ENCODE measurements at regions not wholly inside any gene's neighbourhood (a gene's known extent, or its start where the extent isn't known, plus 50 kb on each side); places are given as distances from the start of the nearest gene placed in this dataset.

DNA sequence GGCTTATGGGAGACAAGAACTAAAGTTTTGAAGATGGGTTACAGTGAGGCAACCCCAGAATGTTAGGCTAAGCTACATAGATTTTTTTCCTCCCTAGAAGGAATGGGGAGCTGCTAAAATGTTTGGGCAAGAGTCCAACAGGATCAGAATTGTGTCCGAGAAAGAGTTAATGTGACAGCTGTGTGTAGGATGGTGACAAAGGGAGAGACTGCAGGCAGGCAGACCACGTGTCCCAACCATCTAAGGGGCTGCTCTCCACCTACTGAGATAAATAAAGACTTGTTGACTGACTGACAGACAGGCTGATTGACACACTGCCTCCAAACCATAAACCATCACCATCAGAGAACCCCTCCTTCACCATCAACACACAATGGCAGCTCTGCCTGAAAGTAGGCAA is 133.7 kb upstream of the CTTNBP2NL start:
- DNase-seq (ENCODE audit: low read depth in 2 of 3, low spot score in 2 of 3) = no peak

DNA sequence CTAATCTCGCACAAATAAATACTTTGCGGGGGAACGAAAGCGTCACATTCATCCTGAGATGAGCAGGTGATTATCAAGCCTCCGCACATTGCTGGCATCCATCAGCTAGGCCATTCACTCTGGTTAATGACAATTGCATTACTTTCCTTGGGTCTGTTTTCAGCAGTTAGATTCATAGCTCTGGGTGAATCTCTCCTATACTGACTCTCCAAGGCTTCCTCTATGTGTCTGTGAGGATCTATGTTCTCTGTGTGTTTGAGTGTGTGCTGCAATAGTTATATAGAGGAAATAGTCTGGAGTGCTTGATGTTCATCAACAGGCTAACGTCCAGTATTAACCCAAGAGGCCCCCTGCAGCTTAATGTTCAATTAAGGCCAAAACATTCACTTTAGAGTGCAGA is 133.0 kb upstream of the CTTNBP2NL start:
- no peak for DNase-seq (ENCODE audit: low read depth in 2 of 3, low spot score in 2 of 3)

- DNase-seq (ENCODE audit: low read depth in 2 of 3, low spot score in 2 of 3) = peak in 2 of 3 donors; percentile 9 to 40
Measured at GRCh38 chr1:112263453-112263852, 132.6 kb upstream of the CTTNBP2NL start.

DNA sequence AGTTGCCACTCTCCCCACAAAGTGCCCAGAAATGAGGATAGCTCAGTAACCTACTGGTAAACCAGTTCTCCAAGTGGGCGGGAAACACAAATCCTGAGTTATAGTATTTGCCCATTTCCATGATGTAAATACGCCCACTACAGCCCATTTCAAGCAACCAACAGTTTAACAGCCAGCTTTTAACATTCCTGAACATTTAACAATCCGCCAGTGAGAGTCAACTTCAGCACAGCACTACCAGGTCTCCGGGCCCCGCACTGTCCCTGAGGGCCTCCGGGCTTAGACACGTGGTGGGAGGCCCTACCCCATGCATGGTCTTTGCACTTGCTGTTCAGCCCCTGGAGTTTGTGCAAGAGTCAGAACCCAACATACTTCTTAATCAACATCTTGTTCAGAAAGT is 132.0 kb upstream of the CTTNBP2NL start:
- no peak for DNase-seq (ENCODE audit: low read depth in 2 of 3, low spot score in 2 of 3)

GRCh38 chr1:112264553-112264952 is 131.5 kb upstream of the CTTNBP2NL start:
- DNase-seq (ENCODE audit: low read depth in 2 of 3, low spot score in 2 of 3) = no peak

- no peak for DNase-seq (ENCODE audit: low read depth in 2 of 3, low spot score in 2 of 3)
Measured at GRCh38 chr1:112265931-112266330, 130.1 kb upstream of the CTTNBP2NL start.

- no peak for DNase-seq (ENCODE audit: low read depth in 2 of 3, low spot score in 2 of 3)
Measured at GRCh38 chr1:112267206-112267605, 128.8 kb upstream of the CTTNBP2NL start.

DNA sequence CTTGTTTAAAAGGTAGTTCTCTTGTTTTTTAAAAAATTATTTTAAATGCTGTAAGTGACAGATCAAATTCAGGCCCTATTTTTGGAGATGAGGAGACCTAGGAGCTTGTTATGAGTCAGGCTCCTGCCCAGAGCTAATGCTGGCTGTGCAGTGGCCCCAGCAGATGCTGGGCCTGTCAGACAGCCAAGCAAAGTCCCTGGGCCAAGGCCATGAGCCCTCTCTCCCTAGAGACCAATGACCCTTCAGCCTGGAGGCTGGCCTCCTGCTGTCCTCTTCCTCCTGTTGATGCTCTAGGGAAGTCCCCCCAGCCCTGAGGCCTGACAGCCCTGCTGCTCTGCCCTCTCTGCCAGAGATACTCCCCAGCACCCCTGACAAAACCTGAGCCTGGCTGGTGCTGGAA is 128.1 kb upstream of the CTTNBP2NL start:
- DNase-seq (ENCODE audit: low read depth in 2 of 3, low spot score in 2 of 3) = no peak

DNA sequence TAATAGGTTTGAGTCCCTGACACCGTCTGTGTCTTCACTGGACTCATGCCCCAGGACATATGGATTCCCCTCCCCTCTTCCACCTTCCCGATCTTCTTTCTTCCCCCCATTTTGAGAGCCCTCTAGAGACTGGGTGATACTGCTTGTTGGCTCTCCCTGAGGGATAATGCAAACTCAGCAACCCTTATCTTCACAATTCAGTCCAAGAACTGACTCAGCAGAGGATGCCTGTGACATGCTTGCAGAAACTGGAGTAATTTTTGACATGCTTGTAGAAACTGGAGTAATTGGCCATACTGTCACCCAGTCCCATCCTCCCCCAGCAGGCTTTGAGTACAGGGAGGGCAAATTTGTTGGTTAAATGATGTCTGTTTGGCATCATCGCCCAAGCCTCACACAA is 127.6 kb upstream of the CTTNBP2NL start:
- no peak for DNase-seq (ENCODE audit: low read depth in 2 of 3, low spot score in 2 of 3)

- no peak for DNase-seq (ENCODE audit: low read depth in 2 of 3, low spot score in 2 of 3)
Measured at GRCh38 chr1:112271270-112271669, 124.7 kb upstream of the CTTNBP2NL start.

- no peak for DNase-seq (ENCODE audit: low read depth in 2 of 3, low spot score in 2 of 3)
Measured at GRCh38 chr1:112272101-112272772, 123.8 kb upstream of the CTTNBP2NL start.

GRCh38 chr1:112284796-112285195 is 111.2 kb upstream of the CTTNBP2NL start:
- DNase-seq (ENCODE audit: low read depth in 2 of 3, low spot score in 2 of 3) = no peak

DNA sequence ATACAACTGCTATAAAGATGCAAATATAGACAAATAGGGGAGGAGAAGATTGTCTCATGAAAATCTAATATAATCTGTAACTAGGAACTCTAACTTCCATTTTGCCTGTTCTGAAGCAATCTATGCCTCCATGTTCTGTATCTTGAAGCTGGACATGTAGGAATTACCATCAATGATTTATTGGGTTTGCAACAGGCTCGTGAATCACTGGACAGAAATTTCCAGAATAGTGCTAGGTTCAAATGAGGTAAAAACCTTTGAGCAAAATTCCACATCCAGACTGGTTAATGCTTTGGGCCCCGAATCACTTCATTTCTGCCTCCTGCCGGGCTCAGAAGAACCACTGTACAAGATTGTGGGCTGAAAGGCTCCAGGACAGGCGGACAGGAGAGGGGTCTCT is 110.7 kb upstream of the CTTNBP2NL start:
- no peak for DNase-seq (ENCODE audit: low read depth in 2 of 3, low spot score in 2 of 3)

- no peak for DNase-seq (ENCODE audit: low read depth in 2 of 3, low spot score in 2 of 3)
Measured at GRCh38 chr1:112285746-112286145, 110.3 kb upstream of the CTTNBP2NL start.

DNA sequence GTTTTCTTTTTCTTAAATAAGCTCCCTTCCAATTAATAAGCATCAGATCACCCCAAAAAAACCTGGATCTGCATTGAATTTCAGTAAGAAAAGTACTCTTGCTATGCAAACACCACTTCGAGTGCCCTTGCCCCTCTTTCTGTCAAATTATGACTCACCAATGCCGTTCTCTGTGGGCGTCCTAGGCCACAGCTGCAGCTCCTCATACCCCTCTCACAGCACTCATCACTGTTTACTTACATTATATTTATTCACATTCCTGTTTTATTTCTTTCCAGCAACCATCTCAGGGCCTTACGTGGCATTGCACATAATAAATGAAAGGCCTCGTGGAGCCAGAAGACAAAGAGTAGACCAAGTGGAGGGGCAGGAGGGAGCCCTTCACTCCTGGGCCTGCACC is 99.1 kb upstream of the CTTNBP2NL start:
- DNase-seq (ENCODE audit: low read depth in 2 of 3, low spot score in 2 of 3) = no peak

DNA sequence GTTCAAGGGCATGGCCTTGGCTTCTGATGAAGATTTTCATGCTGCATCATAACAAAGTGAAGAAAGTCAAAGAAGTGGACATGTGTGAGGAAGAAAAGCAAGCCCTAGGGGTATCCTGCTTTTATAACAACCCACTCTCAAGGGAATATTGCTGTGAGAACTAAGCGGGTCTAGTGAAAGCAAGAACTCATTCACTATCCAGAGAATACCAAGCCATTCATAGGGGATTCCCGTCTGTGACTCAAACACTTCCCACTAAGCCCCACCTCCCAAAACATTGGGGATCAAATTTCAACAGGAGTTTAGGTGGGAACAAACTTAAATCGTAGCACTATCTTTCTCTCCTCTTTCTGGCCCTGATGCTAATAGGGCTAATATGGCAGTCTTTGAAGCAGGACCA is 98.5 kb upstream of the CTTNBP2NL start:
- DNase-seq (ENCODE audit: low read depth in 2 of 3, low spot score in 2 of 3) = no peak

DNA sequence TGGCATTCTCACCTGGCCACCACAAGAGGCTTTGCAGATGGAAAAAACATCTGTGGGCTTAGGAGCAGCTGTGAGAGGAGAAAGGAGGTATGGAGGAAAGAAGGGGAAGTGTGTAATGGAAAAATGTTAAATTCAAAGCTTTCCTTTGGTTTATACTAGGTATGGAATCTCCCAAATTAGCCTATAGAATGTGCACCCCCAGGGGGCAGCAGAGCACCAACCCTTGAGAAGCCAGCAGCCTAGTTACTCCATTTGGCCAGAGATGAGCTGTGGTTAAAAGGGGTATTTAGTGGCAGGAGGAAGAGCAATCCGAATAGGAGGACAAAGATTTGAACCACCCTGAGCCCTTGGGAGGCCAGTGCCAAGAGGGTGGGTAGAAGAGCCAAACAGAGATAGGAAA is 97.5 kb upstream of the CTTNBP2NL start:
- DNase-seq (ENCODE audit: low read depth in 2 of 3, low spot score in 2 of 3) = peak in 2 of 3 donors; percentile 29 to 45

DNA sequence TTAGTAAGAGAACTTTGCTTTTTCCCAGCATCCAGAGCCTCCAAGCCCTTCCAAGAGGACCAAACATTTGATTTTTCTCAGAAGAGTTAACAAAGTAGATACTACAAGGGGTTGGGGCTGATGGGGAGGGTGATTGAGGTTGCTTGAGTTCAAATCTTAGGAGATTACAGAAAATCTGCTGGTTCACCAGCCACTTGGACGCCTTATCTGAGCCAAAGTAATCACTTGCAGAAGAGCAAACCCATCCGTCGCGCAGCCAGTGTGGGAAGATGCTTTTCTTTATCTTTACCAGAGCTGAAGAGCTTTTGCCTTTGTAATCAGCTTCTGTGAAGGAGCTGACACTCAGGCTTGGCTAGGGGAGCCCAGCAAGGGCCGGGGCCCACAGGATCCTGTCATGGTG is 91.9 kb upstream of the CTTNBP2NL start:
- no peak for DNase-seq (ENCODE audit: low read depth in 2 of 3, low spot score in 2 of 3)

- DNase-seq (ENCODE audit: low read depth in 2 of 3, low spot score in 2 of 3) = no peak
Measured at GRCh38 chr1:112304612-112305011, 91.4 kb upstream of the CTTNBP2NL start.

- no peak for DNase-seq (ENCODE audit: low read depth in 2 of 3, low spot score in 2 of 3)
Measured at GRCh38 chr1:112307930-112308591, 88.0 kb upstream of the CTTNBP2NL start.

GRCh38 chr1:112308716-112309115 is 87.3 kb upstream of the CTTNBP2NL start:
- DNase-seq (ENCODE audit: low read depth in 2 of 3, low spot score in 2 of 3) = no peak

GRCh38 chr1:112309499-112309898 is 86.5 kb upstream of the CTTNBP2NL start:
- no peak for DNase-seq (ENCODE audit: low read depth in 2 of 3, low spot score in 2 of 3)

- no peak for DNase-seq (ENCODE audit: low read depth in 2 of 3, low spot score in 2 of 3)
Measured at GRCh38 chr1:112312315-112312714, 83.7 kb upstream of the CTTNBP2NL start.
